ENCODE measurements at regions not wholly inside any gene's neighbourhood (a gene's known extent, or its start where the extent isn't known, plus 50 kb on each side); places are given as distances from the start of the nearest gene placed in this dataset.
"Not testable (repeated sequence)": the region's sequence is repeated elsewhere in the genome, so short reads cannot be mapped to it uniquely, and the experiment has no call there.

DNA sequence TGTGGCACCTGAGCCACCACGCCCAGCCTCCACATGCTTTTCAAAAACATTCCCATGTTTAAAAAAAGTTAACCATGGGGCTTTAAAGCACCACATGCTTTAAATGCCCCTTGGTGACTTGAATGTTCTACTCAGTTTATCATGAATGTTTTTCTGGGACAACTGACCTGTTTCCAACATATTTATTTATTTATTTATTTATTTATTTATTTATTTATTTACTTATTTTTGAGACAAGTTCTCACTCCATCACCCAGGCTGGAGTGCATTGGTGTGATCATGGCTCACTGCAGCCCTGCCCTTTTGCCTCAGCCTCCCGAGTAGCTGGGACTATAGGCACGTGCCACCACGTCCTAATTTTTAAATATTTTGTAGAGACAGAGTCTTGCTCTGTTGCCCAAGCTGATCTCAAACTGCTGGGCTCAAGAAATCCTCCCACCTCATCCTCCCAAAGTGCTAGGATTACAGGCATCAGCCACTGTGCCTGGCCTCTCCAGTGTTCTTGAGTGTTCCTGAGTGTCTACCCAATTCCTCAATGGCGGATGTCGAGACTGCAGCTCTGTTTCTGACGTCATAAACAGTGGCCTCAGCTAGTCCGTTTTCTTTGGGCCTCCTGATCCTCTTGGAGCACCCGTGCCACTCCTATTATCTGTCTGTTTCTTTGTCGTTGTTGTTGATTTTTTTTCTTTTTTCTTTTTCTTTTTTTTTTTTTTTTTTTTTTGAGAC is 185.7 kb upstream of the TP53TG3 start:
- H3K4me3 ChIP-seq (ENCODE audit: low read depth, low read length) = not testable (repeated sequence)

DNA sequence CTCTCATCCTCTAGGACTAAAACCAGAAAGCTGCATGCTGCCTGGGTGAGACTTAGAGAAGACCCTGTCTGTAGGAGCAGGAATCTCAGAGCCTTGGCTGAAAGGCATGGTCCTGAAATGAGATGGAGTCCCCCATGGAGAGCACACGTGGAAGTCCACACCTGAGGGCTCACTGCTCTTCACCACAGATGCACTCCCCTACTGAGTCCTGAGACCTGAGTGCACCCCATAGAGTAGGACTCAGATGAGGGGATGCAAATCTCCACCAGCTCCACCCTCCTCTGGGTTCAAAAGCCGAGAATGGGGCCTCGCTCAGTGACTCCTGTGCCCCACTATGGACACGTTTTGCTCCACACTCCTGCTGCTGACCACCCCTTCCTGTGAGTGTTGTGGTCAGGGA is 171.4 kb upstream of the TP53TG3 start:
- not testable (repeated sequence) for H3K4me3 ChIP-seq (ENCODE audit: low read depth, low read length)

DNA sequence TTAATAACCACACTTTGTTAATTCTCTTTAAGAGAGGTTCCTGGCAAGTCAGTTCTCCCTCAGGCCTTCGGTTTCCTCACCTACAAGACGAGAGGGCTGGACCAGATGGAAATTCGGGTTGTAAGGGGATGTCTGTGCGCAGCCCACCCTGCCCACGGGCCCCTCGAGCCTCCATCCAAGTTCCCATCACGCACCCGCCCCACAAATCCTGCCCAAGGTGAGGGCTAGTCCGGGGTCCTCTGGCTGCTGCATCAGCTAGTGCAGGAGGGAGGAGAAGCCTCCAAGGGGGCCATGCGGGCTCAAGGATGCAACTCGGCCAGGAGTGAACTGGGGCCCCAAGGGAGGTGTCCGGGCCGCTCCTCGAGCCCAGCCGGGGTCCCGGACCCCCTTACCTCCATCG is 169.6 kb upstream of the TP53TG3 start:
- H3K4me3 ChIP-seq (ENCODE audit: low read depth, low read length) = not testable (repeated sequence)

DNA sequence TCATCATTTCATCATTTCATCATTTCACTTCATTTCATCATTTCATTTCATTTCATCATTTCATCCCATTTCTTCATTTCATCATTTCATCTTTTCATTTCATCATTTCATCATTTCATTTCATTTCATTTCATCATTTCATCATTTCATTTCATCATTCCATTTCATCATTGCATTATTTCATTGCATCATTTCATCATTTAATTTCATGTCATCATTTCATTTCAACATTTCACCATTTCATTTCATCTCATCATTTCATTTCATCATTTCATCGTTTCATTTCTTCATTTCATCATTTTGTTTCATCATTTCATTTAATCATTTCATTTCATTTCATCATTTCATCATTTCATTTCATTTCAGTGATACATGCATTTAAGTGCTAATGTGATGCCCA is 166.9 kb upstream of the TP53TG3 start:
- H3K4me3 ChIP-seq (ENCODE audit: low read depth, low read length) = not testable (repeated sequence)

DNA sequence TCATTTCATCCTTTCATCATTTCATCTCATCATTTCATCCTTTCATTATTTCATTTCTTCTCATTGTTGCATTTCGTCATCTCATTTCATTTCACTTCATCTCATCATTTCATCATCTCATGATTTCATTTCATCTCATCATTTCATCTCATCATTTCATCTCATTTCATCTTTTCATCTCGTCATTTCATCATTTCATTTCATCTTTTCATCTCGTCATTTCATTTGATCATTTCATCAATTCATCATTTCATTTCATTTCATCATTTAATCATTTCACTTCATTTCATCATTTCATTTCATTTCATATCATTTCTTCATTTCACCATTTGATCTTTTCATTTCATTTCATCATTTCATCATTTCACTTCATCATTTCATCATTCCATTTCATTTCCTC is 131.3 kb upstream of the TP53TG3 start:
- H3K4me3 ChIP-seq (ENCODE audit: low read depth, low read length) = not testable (repeated sequence)

DNA sequence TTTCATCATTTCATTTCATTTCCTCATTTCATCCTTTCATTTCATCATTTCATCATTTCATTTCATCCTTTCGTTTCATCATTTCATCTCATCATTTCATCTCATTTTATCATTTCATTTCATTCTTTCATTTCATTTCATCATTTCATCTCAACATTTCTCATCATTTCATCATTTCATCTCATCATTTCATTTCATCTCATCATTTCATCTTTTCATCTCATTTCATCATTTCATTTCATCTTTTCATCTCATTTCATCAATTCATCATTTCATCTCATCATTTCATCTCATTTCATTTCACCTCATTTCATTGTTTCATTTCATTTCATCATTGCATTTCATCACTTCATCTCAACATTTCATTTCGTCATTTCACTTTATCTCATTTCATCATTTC is 129.7 kb upstream of the TP53TG3 start:
- H3K4me3 ChIP-seq (ENCODE audit: low read depth, low read length) = not testable (repeated sequence)
